Keratinocyte (primary cell): ENCODE measurements at regions not wholly inside any gene's neighbourhood (a gene's known extent, or its start where the extent isn't known, plus 50 kb on each side); places are given as distances from the start of the nearest gene placed in this dataset.

ENCODE experiments used
- DNase-seq: peaks from one replicate; pipeline ENCODE4 v3.0.0-alpha.2; 2011; ENCODE audit warnings: low read depth, missing footprints, low spot score
- FAIRE-seq: peaks from 2 replicates; lab custom pipeline; 2011; peaks lifted over from hg19 to GRCh38; lab: Jason Lieb, UNC
- H2AFZ ChIP-seq: 2 replicates; pipeline ENCODE4 v1.6.0; 2012; ENCODE audit warnings: low read length, control low read depth, inconsistent platforms; ENCODE audit not compliant: control insufficient read depth
- H3K27ac ChIP-seq: 2 replicates; pipeline ENCODE4 v1.5.1; 2011; ENCODE audit warnings: low read length; ENCODE audit not compliant: control insufficient read depth, insufficient read depth
- H3K27me3 ChIP-seq: 3 replicates; pipeline ENCODE4 v1.6.0; 2011; ENCODE audit warnings: low read length; ENCODE audit not compliant: control insufficient read depth, insufficient read depth; ENCODE audit errors: extremely low read depth
- H3K36me3 ChIP-seq, 2 experiments: 2 replicates in 1 of 2; 3 replicates in 1 of 2; pipeline ENCODE4 v1.5.1; 2011; ENCODE audit warnings: low read length in 2 of 2, mild to moderate bottlenecking in 1 of 2; ENCODE audit not compliant: control insufficient read depth in 2 of 2, insufficient read depth in 2 of 2; ENCODE audit errors: extremely low read depth in 1 of 2
- H3K4me1 ChIP-seq: 3 replicates; pipeline ENCODE4 v1.5.1; 2011; ENCODE audit warnings: low read length; ENCODE audit not compliant: control insufficient read depth, insufficient read depth; ENCODE audit errors: extremely low read depth
- H3K4me2 ChIP-seq: 3 replicates; pipeline ENCODE4 v1.6.0; 2011; ENCODE audit warnings: low read depth, low read length; ENCODE audit not compliant: control insufficient read depth, insufficient read depth; ENCODE audit errors: extremely low read depth
- H3K4me3 ChIP-seq, 3 experiments: fragments of 200-600 bp in 1 of 3; sonication (generic) in 1 of 3; 2 replicates in 2 of 3; 3 replicates in 1 of 3; pipeline ENCODE4 v1.5.1; 2011 to 2016; ENCODE audit warnings: low read length in 3 of 3, mild to moderate bottlenecking in 3 of 3, control low read depth in 2 of 3, inconsistent platforms in 1 of 3, low read depth in 1 of 3, mixed read lengths in 1 of 3, mixed run types in 1 of 3, moderate library complexity in 1 of 3; ENCODE audit not compliant: control insufficient read depth in 2 of 3, insufficient read depth in 2 of 3; ENCODE audit errors: extremely low read depth in 1 of 3
- H3K79me2 ChIP-seq: 2 replicates; pipeline ENCODE4 v1.6.0; 2012; ENCODE audit warnings: low read length; ENCODE audit not compliant: control insufficient read depth, insufficient read depth
- H3K9ac ChIP-seq: 3 replicates; pipeline ENCODE4 v1.6.0; 2011; ENCODE audit warnings: low read length; ENCODE audit not compliant: control insufficient read depth, insufficient read depth; ENCODE audit errors: extremely low read depth
- H3K9me1 ChIP-seq: 3 replicates; pipeline ENCODE4 v1.6.0; 2011; ENCODE audit warnings: low read length; ENCODE audit not compliant: control insufficient read depth, insufficient read depth; ENCODE audit errors: extremely low read depth
- H3K9me3 ChIP-seq: 2 replicates; pipeline ENCODE4 v1.5.1; 2012; ENCODE audit warnings: low read depth, low read length; ENCODE audit not compliant: control insufficient read depth
- H4K20me1 ChIP-seq: 3 replicates; pipeline ENCODE4 v1.6.0; 2011; ENCODE audit warnings: low read length; ENCODE audit not compliant: control insufficient read depth, insufficient read depth; ENCODE audit errors: extremely low read depth
- CTCF ChIP-seq, 3 experiments: IDR thresholded peaks in 1 of 3; conservative IDR thresholded peaks in 1 of 3; optimal IDR thresholded peaks in 1 of 3; 2 replicates in 2 of 3; 3 replicates in 1 of 3; pipeline versions ENCODE3 to v1.5.1; 2011; ENCODE audit warnings: low read length in 3 of 3, mild to moderate bottlenecking in 3 of 3, moderate library complexity in 2 of 3, control low read depth in 1 of 3, inconsistent platforms in 1 of 3; ENCODE audit not compliant: insufficient read depth in 2 of 3; ENCODE audit errors: extremely low read depth in 1 of 3
- EZH2 ChIP-seq: IDR thresholded peaks from one replicate; pipeline ENCODE4 v1.6.1; 2012; ENCODE audit warnings: inconsistent platforms, mild to moderate bottlenecking, low read length, moderate library complexity
- dilution Hi-C: fragments of 300-500 bp; cut with MboI; formaldehyde crosslinking; loops from one replicate; pipeline ENCODE4 v1.7.0; 2020; ENCODE audit warnings: low sequenced_read_pairs; ENCODE audit not compliant: extremely low pct_ligation_motif_present

DNA sequence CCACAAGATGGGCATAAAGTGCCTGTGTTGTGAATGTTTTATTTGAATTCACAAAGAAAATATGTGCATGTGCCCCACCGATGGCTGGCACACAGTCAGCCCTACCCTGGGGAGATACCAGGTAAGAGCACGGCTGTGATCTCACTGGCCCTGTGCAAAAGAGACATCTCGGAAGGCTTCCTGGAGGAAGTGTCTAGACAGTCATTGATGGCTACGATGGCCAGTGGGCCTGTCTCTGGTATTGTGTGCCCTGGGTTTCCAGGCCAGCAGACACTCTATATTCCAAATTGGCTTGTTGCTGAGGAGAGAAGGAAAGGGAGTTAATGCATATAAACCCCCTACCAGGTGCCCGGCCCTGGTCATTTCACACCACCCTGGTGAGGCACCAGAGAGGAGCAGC is 211.7 kb downstream of the GLI2 start:
- no peak overlapping the region for H3K4me3 ChIP-seq
- no peaks in the 10 kb centered on the region for H3K9me1 ChIP-seq
- TF ChIP-seq CTCF (optimal IDR thresholded peaks at IDR 0.05 in 1 of 3, IDR thresholded peaks at IDR 0.05 in 1 of 3, conservative IDR thresholded peaks at IDR 0.05 in 1 of 3; ENCODE audit: extremely low read depth in 1 of 3, insufficient read depth in 2 of 3, low read length in 3 of 3) (no peak), EZH2 (no peak)
- peaks cover 13% of the 10 kb centered on the region for H3K4me1 ChIP-seq
- no peak overlapping the region for H3K9ac ChIP-seq
- FAIRE-seq (no peak), DNase-seq (no peak)
- peaks cover 9% of the 10 kb centered on the region for H3K27me3 ChIP-seq
- H2AFZ ChIP-seq = no peak overlapping the region
- no peaks in the 10 kb centered on the region for H3K36me3 ChIP-seq
- H3K9me3 ChIP-seq = no peaks in the 10 kb centered on the region
- H3K4me2 ChIP-seq = no peak overlapping the region
- no peaks in the 10 kb centered on the region for H4K20me1 ChIP-seq
- no peaks in the 10 kb centered on the region for H3K79me2 ChIP-seq
- dilution Hi-C loops = no loop called here
- no peak overlapping the region for H3K27ac ChIP-seq

GRCh38 chr2:120947982-120948661 is 212.5 kb downstream of the GLI2 start:
- Histone ChIP-seq H3K4me2 (no peak overlapping the region), H3K79me2 (no peaks in the 10 kb centered on the region), H3K36me3 (no peaks in the 10 kb centered on the region), H4K20me1 (no peaks in the 10 kb centered on the region), H3K9ac (no peak overlapping the region), H3K9me3 (no peaks in the 10 kb centered on the region), H3K27me3 (peaks cover 9% of the 10 kb centered on the region), H2AFZ (no peak overlapping the region), H3K27ac (no peak overlapping the region), H3K9me1 (no peaks in the 10 kb centered on the region), H3K4me3 (no peak overlapping the region), H3K4me1 (peaks cover 14% of the 10 kb centered on the region)
- dilution Hi-C loops = no loop called here
- FAIRE-seq (no peak), DNase-seq (no peak)
- TF ChIP-seq CTCF (optimal IDR thresholded peaks at IDR 0.05 in 1 of 3, IDR thresholded peaks at IDR 0.05 in 1 of 3, conservative IDR thresholded peaks at IDR 0.05 in 1 of 3; ENCODE audit: extremely low read depth in 1 of 3, insufficient read depth in 2 of 3, low read length in 3 of 3) (no peak), EZH2 (no peak)
